Uterus (tissue), 3 donors: ENCODE measurements at regions not wholly inside any gene's neighbourhood (a gene's known extent, or its start where the extent isn't known, plus 50 kb on each side); places are given as distances from the start of the nearest gene placed in this dataset.

Source experiments
- DNase-seq, 2 donors: peaks; one replicate each; pipeline ENCODE4 v3.0.0-alpha.2; 2019 to 2020
- H3K27ac ChIP-seq, 2 donors: fragments of 200-600 bp; sonication (generic); 1 replicate in 1 of 2; 2 replicates in 1 of 2; pipeline ENCODE4 v1.5.1; 2016 to 2018
- H3K27me3 ChIP-seq, 2 donors: fragments of 200-600 bp; sonication (generic); one replicate each; pipeline ENCODE4 v1.5.1; 2018 to 2019; ENCODE audit warnings: control low read depth in 1 of 2
- H3K36me3 ChIP-seq, 2 donors: fragments of 200-600 bp; sonication (generic); one replicate each; pipeline ENCODE4 v1.5.1; 2019; ENCODE audit warnings: control low read depth in 1 of 2
- H3K4me1 ChIP-seq, 2 donors: fragments of 200-600 bp; sonication (generic); one replicate each; pipeline ENCODE4 v1.5.1; 2018 to 2019; ENCODE audit warnings: control low read depth in 1 of 2
- H3K4me3 ChIP-seq, 2 donors: fragments of 200-600 bp; sonication (generic); 1 replicate in 1 of 2; 2 replicates in 1 of 2; pipeline ENCODE4 v1.5.1; 2018 to 2019; ENCODE audit warnings: mild to moderate bottlenecking in 1 of 2
- H3K9me3 ChIP-seq, 2 donors: fragments of 200-600 bp; sonication (generic); one replicate each; pipeline ENCODE4 v1.5.1; 2019; ENCODE audit warnings: control low read depth in 1 of 2
- CTCF ChIP-seq, 4 experiments: fragments of 200-600 bp in 2 of 4; fragments of 450-650 bp in 2 of 4; sonication (generic) in 2 of 4; IDR thresholded peaks; one replicate each; pipeline ENCODE4 v1.5.1; 2016 to 2019; ENCODE audit warnings: antibody characterized with exemption in 4 of 4, mild to moderate bottlenecking in 2 of 4, moderate library complexity in 1 of 4
- POLR2A ChIP-seq, 2 donors: fragments of 450-650 bp; IDR thresholded peaks; one replicate each; pipeline ENCODE4 v1.6.1; 2016; ENCODE audit warnings: antibody characterized with exemption in 2 of 2, mild to moderate bottlenecking in 1 of 2, moderate library complexity in 1 of 2
- intact Hi-C: fragments of 100-400 bp; cut with DNase I; formaldehyde crosslinking; loops from one replicate; pipeline ENCODE4 v1.15.1; 2023; ENCODE audit warnings: low total_unique reads
- donor health status: DM: yes; HTN: yes; CAD: no.

DNA sequence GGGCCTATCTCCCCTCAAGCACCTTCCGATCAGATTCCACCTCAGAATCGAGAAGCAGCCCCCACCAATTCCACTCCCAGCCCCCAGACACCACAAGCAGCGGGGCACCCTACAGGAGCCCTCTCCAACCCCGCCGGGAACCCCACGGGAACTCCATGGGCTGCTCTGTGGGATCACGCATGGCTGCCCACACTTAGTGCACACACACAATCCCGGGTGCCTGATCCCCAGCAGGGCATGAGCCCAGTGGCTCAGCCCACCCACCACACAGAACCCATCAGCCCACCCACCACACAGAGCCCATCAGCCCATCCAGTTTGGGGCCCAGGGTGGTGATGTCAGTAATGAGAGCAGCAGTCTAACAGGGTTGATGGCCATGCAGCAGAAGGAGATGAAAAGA is 141.6 kb upstream of the LINGO1 start:
- H3K27ac ChIP-seq, result no peak overlapping the region
- H3K36me3 ChIP-seq, result no peaks in the 10 kb centered on the region
- H3K27me3 ChIP-seq, result no peaks in the 10 kb centered on the region
- intact Hi-C loops, result no loop called here
- H3K4me1 ChIP-seq, result no peaks in the 10 kb centered on the region
- DNase-seq, result no peak
- H3K9me3 ChIP-seq, result no peaks in the 10 kb centered on the region
- H3K4me3 ChIP-seq, result no peak overlapping the region
- TF ChIP-seq POLR2A (IDR thresholded peaks at IDR 0.05), result no peak
- TF ChIP-seq CTCF (IDR thresholded peaks at IDR 0.05), result no peak

DNA sequence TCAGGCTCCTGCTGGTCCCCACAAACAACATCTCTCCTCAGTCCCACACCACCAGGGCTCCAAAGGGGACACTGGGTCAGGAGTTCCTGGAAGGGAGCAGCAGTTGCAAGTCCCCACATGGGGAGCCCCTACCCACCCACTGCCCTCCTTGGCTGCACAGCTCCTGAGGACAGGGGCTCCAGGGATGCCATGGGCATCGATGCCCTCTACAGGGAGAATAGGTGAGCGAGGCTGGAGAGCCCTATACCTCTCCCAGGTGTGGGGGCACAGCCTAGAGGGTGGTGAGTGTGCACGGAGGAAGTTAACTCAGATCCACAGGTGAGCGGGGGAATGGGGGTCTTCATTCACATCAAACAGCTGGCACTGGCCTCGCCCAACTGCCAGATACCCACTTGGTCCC is 141.2 kb upstream of the LINGO1 start:
- no peaks in the 10 kb centered on the region for H3K4me1 ChIP-seq
- H3K9me3 ChIP-seq, result no peaks in the 10 kb centered on the region
- TF ChIP-seq POLR2A (IDR thresholded peaks at IDR 0.05) (no peak), CTCF (IDR thresholded peaks at IDR 0.05) (no peak)
- H3K27ac ChIP-seq, result no peak overlapping the region
- no peaks in the 10 kb centered on the region for H3K36me3 ChIP-seq
- H3K27me3 ChIP-seq, result no peaks in the 10 kb centered on the region
- H3K4me3 ChIP-seq, result no peak overlapping the region
- intact Hi-C loops, result no loop called here
- no peak for DNase-seq

- no peak for DNase-seq
These were observed 140.1 kb upstream of the LINGO1 start for GRCh38 chr15:77772641-77773402.

GRCh38 chr15:77771616-77772015 is 138.9 kb upstream of the LINGO1 start:
- TF ChIP-seq CTCF (IDR thresholded peaks at IDR 0.05) (no peak), POLR2A (IDR thresholded peaks at IDR 0.05) (no peak)
- H3K4me1 ChIP-seq, result no peaks in the 10 kb centered on the region

More at GRCh38 chr15:77772641-77773402, 140.1 kb upstream of the LINGO1 start:
- H3K4me1 ChIP-seq, result no peaks in the 10 kb centered on the region
- intact Hi-C loops, result no loop called here
- H3K27ac ChIP-seq, result no peak overlapping the region
- H3K36me3 ChIP-seq, result no peaks in the 10 kb centered on the region
- no peaks in the 10 kb centered on the region for H3K9me3 ChIP-seq
- no peak for TF ChIP-seq CTCF (IDR thresholded peaks at IDR 0.05)
- no peak for TF ChIP-seq POLR2A (IDR thresholded peaks at IDR 0.05)
- H3K27me3 ChIP-seq, result no peaks in the 10 kb centered on the region
- no peak overlapping the region for H3K4me3 ChIP-seq

DNA sequence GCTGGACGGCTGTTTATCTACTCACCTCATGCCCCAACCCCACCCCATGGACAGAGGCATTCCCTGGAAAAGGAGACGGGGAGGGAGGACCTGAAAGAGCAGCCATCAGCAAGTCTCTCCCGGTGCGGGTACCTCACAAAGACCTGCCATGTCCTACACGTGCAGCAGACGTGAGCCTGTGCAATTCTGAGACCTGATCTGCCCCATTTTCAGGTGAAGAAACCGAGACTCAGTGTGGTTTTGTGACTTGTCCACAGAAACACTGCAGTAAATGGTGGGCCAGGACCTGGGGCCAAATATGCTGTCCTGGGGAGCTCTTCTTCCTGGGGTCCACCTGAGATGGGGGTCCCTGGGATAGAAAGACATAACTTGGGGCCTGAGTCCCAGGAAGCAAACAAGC is 137.0 kb upstream of the LINGO1 start:
- Histone ChIP-seq H3K27me3 (no peaks in the 10 kb centered on the region), H3K4me3 (no peak overlapping the region), H3K36me3 (no peaks in the 10 kb centered on the region), H3K9me3 (no peaks in the 10 kb centered on the region), H3K27ac (no peak overlapping the region), H3K4me1 (no peaks in the 10 kb centered on the region)
- intact Hi-C loops, result no loop called here
- DNase-seq, result no peak
- no peak for TF ChIP-seq CTCF (IDR thresholded peaks at IDR 0.05)
- no peak for TF ChIP-seq POLR2A (IDR thresholded peaks at IDR 0.05)

More at GRCh38 chr15:77771616-77772015, 138.9 kb upstream of the LINGO1 start:
- no peak overlapping the region for H3K4me3 ChIP-seq
- H3K9me3 ChIP-seq, result no peaks in the 10 kb centered on the region
- DNase-seq, result no peak
- no peak overlapping the region for H3K27ac ChIP-seq
- no peaks in the 10 kb centered on the region for H3K27me3 ChIP-seq
- intact Hi-C loops, result no loop called here
- no peaks in the 10 kb centered on the region for H3K36me3 ChIP-seq
